ENCODE measurements at regions not wholly inside any gene's neighbourhood (a gene's known extent, or its start where the extent isn't known, plus 50 kb on each side); places are given as distances from the start of the nearest gene placed in this dataset.
"Not testable (repeated sequence)": the region's sequence is repeated elsewhere in the genome, so short reads cannot be mapped to it uniquely, and the experiment has no call there.

GRCh38 chr5:57738301-57738700 lies 255.7 kb upstream of the ACTBL2 start:
- no peak for DNase-seq
- intact Hi-C loops (cut with DNase I), result no loop called here
- H3K36me3 ChIP-seq, result no peaks in the 10 kb centered on the region
- no peaks in the 10 kb centered on the region for H3K9me3 ChIP-seq
- H3K27me3 ChIP-seq, result no peaks in the 10 kb centered on the region
- no peak overlapping the region for H3K4me3 ChIP-seq
- H3K27ac ChIP-seq, result no peak overlapping the region
- H3K4me1 ChIP-seq (ENCODE audit: insufficient read depth), result no peaks in the 10 kb centered on the region
- 85 to 94% (median 93%) methylated on average over 2 of the region's 2 CpGs for WGBS, 3 donors
- no peak for TF ChIP-seq CTCF (IDR thresholded peaks at IDR 0.05)
- no peak for TF ChIP-seq POLR2A (IDR thresholded peaks at IDR 0.05)
- no peak for TF ChIP-seq EP300 (IDR thresholded peaks at IDR 0.05)

- Histone ChIP-seq H3K9me3 (no peaks in the 10 kb centered on the region), H3K27me3 (no peaks in the 10 kb centered on the region), H3K4me1 (ENCODE audit: insufficient read depth) (no peaks in the 10 kb centered on the region), H3K36me3 (no peaks in the 10 kb centered on the region), H3K4me3 (no peak overlapping the region), H3K27ac (no peak overlapping the region)
- no peak for DNase-seq
- TF ChIP-seq CTCF (IDR thresholded peaks at IDR 0.05) (no peak), EP300 (IDR thresholded peaks at IDR 0.05) (no peak), POLR2A (IDR thresholded peaks at IDR 0.05) (no peak)
- intact Hi-C loops (cut with DNase I), result no loop called here
- 83 to 96% (median 95%) methylated on average over 4 of the region's 4 CpGs for WGBS, 3 donors
These were observed 254.1 kb upstream of the ACTBL2 start for GRCh38 chr5:57736716-57737115.

- H3K4me3 ChIP-seq; H3K27me3 ChIP-seq; intact Hi-C loops (cut with DNase I); DNase-seq; H3K4me1 ChIP-seq (ENCODE audit: insufficient read depth); H3K27ac ChIP-seq; H3K9me3 ChIP-seq; H3K36me3 ChIP-seq: not testable (repeated sequence)
- WGBS, 3 donors, result 53 to 61% (median 56%) methylated on average over 7 of the region's 7 CpGs
These were observed 252.9 kb upstream of the ACTBL2 start for GRCh38 chr5:57735279-57736153.

- H3K27me3 ChIP-seq, result no peaks in the 10 kb centered on the region
- no peak overlapping the region for H3K27ac ChIP-seq
- H3K36me3 ChIP-seq, result no peaks in the 10 kb centered on the region
- H3K4me3 ChIP-seq, result no peak overlapping the region
- no peaks in the 10 kb centered on the region for H3K9me3 ChIP-seq
- WGBS, 3 donors, result 23 to 42% (median 23%) methylated on average over 3 of the region's 3 CpGs
- TF ChIP-seq CTCF (IDR thresholded peaks at IDR 0.05) (no peak), POLR2A (IDR thresholded peaks at IDR 0.05) (no peak), EP300 (IDR thresholded peaks at IDR 0.05) (no peak)
- no peaks in the 10 kb centered on the region for H3K4me1 ChIP-seq (ENCODE audit: insufficient read depth)
- intact Hi-C loops (cut with DNase I), result no loop called here
- no peak for DNase-seq
These were observed 251.7 kb upstream of the ACTBL2 start for GRCh38 chr5:57734296-57734695.

GRCh38 chr5:57727591-57727990 lies 245.0 kb upstream of the ACTBL2 start:
- intact Hi-C loops (cut with DNase I), result no loop called here
- H3K4me1 ChIP-seq (ENCODE audit: insufficient read depth), result no peaks in the 10 kb centered on the region
- no peak overlapping the region for H3K4me3 ChIP-seq
- DNase-seq, result no peak
- H3K36me3 ChIP-seq, result no peaks in the 10 kb centered on the region
- no peak overlapping the region for H3K27ac ChIP-seq
- no peaks in the 10 kb centered on the region for H3K9me3 ChIP-seq
- no peaks in the 10 kb centered on the region for H3K27me3 ChIP-seq
- TF ChIP-seq POLR2A (IDR thresholded peaks at IDR 0.05), result no peak
- no peak for TF ChIP-seq EP300 (IDR thresholded peaks at IDR 0.05)
- TF ChIP-seq CTCF (IDR thresholded peaks at IDR 0.05), result no peak

Measured in ovary (tissue), 7 donors.